GM12878 (cell line): ENCODE measurements at regions not wholly inside any gene's neighbourhood (a gene's known extent, or its start where the extent isn't known, plus 50 kb on each side); places are given as distances from the start of the nearest gene placed in this dataset.

Experiments used
- POLR2AphosphoS5 ChIP-seq: IDR thresholded peaks from 2 replicates; pipeline ENCODE4 v1.6.1; 2011; ENCODE audit warnings: mild to moderate bottlenecking, low read length, inconsistent platforms
- SMC3 ChIP-seq: IDR thresholded peaks from 2 replicates; pipeline ENCODE4 v1.6.1; 2011; ENCODE audit warnings: low read length, improper control_type of control experiment, borderline replicate concordance

- TF ChIP-seq SMC3 (no peak), POLR2AphosphoS5 (no peak)
These were observed 342.1 kb downstream of the PHF14 start for GRCh38 chr7:11315666-11316258.
